Kidney (tissue), 13 donors: ENCODE measurements at regions not wholly inside any gene's neighbourhood (a gene's known extent, or its start where the extent isn't known, plus 50 kb on each side); places are given as distances from the start of the nearest gene placed in this dataset.

Experiments
- DNase-seq, 5 donors: peaks; one replicate each; pipeline ENCODE4 v3.0.0-alpha.2; 2013 to 2020
- FAIRE-seq: peaks from 2 replicates; lab custom pipeline; 2012; peaks lifted over from hg19 to GRCh38; lab: Jason Lieb, UNC
- H3K27ac ChIP-seq, 2 donors: one replicate each; pipeline ENCODE4 v1.7.0; 2013; ENCODE audit warnings: low read depth in 2 of 2, low read length in 2 of 2, inconsistent platforms in 1 of 2
- H3K27me3 ChIP-seq: one replicate; pipeline ENCODE4 v1.7.1; 2013; ENCODE audit warnings: low read length, inconsistent platforms; ENCODE audit not compliant: control insufficient read depth, insufficient read depth
- H3K36me3 ChIP-seq, 3 donors: one replicate each; pipeline versions ENCODE4 v1.7.0 to v1.7.1; 2013; ENCODE audit warnings: low read length in 3 of 3, control low read depth in 1 of 3, inconsistent platforms in 1 of 3; ENCODE audit not compliant: insufficient read depth in 3 of 3, control insufficient read depth in 2 of 3
- H3K4me1 ChIP-seq, 3 donors: one replicate each; pipeline versions ENCODE4 v1.7.0 to v1.7.1; 2013; ENCODE audit warnings: low read length in 3 of 3, inconsistent platforms in 1 of 3, low read depth in 1 of 3; ENCODE audit not compliant: control insufficient read depth in 2 of 3, insufficient read depth in 2 of 3
- H3K4me3 ChIP-seq, 3 donors: one replicate each; pipeline versions ENCODE4 v1.7.0 to v1.8.1; 2013; ENCODE audit warnings: low read length in 3 of 3, control low read depth in 1 of 3, inconsistent platforms in 1 of 3
- H3K9ac ChIP-seq, 3 donors: one replicate each; pipeline versions ENCODE4 v1.7.0 to v1.7.1; 2013; ENCODE audit warnings: low read length in 3 of 3, control low read depth in 1 of 3, inconsistent platforms in 1 of 3
- H3K9me3 ChIP-seq, 3 donors: one replicate each; pipeline versions ENCODE4 v1.7.0 to v1.7.1; 2013; ENCODE audit warnings: low read length in 3 of 3, control low read depth in 1 of 3, inconsistent platforms in 1 of 3; ENCODE audit not compliant: control insufficient read depth in 2 of 3, insufficient read depth in 1 of 3
- CTCF ChIP-seq: IDR thresholded peaks from 3 replicates; pipeline ENCODE4 v1.5.1; 2012; ENCODE audit warnings: mild to moderate bottlenecking, moderate library complexity, borderline replicate concordance; ENCODE audit not compliant: insufficient read depth; ENCODE audit errors: extremely low read depth
- intact Hi-C: fragments of 100-400 bp; cut with DNase I; formaldehyde crosslinking; loops from one replicate; pipeline ENCODE4 v1.11.1; 2022
- donor health status: control.
- donor health status: control.
- donor health status: control.
- donor health status: control.
- donor health status: control.
- donor health status: DM: yes; HTN: yes; CAD: no.
- donor health status: Normal renal cell carcinoma (clear cell type).

GRCh38 chr4:154140869-154141268 is 350.7 kb downstream of the DCHS2 start:
- FAIRE-seq (no peak), DNase-seq (no peak)
- Histone ChIP-seq H3K36me3 (no peaks in the 10 kb centered on the region), H3K4me3 (no peak overlapping the region), H3K27ac (no peak overlapping the region), H3K9me3 (no peaks in the 10 kb centered on the region), H3K4me1 (no peaks in the 10 kb centered on the region), H3K9ac (no peak overlapping the region), H3K27me3 (no peaks in the 10 kb centered on the region)
- intact Hi-C loops, result no loop called here
- no peak for TF ChIP-seq CTCF

- FAIRE-seq, result no peak
- no peak overlapping the region for H3K9ac ChIP-seq
- no peak for TF ChIP-seq CTCF
These were observed 348.5 kb upstream of the SFRP2 start for GRCh38 chr4:154137320-154137905.

GRCh38 chr4:154135576-154135975 is 346.7 kb upstream of the SFRP2 start:
- no peaks in the 10 kb centered on the region for H3K4me1 ChIP-seq
- FAIRE-seq, result no peak

More at GRCh38 chr4:154137320-154137905, 348.5 kb upstream of the SFRP2 start:
- no peak for DNase-seq
- Histone ChIP-seq H3K27me3 (no peaks in the 10 kb centered on the region), H3K36me3 (no peaks in the 10 kb centered on the region), H3K9me3 (no peaks in the 10 kb centered on the region), H3K27ac (no peak overlapping the region), H3K4me3 (no peak overlapping the region), H3K4me1 (no peaks in the 10 kb centered on the region)
- intact Hi-C loops, result no loop called here

More at GRCh38 chr4:154135576-154135975, 346.7 kb upstream of the SFRP2 start:
- Histone ChIP-seq H3K27ac (no peak overlapping the region), H3K9ac (no peak overlapping the region), H3K27me3 (no peaks in the 10 kb centered on the region), H3K36me3 (no peaks in the 10 kb centered on the region), H3K9me3 (no peaks in the 10 kb centered on the region), H3K4me3 (no peak overlapping the region)
- DNase-seq, result no peak
- TF ChIP-seq CTCF, result no peak
- intact Hi-C loops, result no loop called here
